Loucy (cell line): ENCODE measurements at regions not wholly inside any gene's neighbourhood (a gene's known extent, or its start where the extent isn't known, plus 50 kb on each side); places are given as distances from the start of the nearest gene placed in this dataset.

ENCODE experiments used
- H2AFZ ChIP-seq: fragments of 200-600 bp; sonication (generic); 2 replicates; pipeline ENCODE4 v1.6.0; 2016; ENCODE audit warnings: antibody characterized with exemption, mild to moderate bottlenecking, low read length, moderate library complexity
- H3F3A ChIP-seq: fragments of 200-600 bp; 2 replicates; pipeline ENCODE4 v1.6.0; 2016; ENCODE audit warnings: antibody characterized with exemption, low read depth, mild to moderate bottlenecking
- H3K27me3 ChIP-seq: fragments of 200-600 bp; sonication (generic); 2 replicates; pipeline ENCODE4 v1.6.1; 2014; ENCODE audit warnings: low read length, mild to moderate bottlenecking; ENCODE audit not compliant: insufficient read depth, poor library complexity, severe bottlenecking
- H3K36me3 ChIP-seq: fragments of 200-600 bp; sonication (generic); 2 replicates; pipeline ENCODE4 v1.6.1; 2016; ENCODE audit warnings: low read length; ENCODE audit not compliant: insufficient read depth
- H3K4me1 ChIP-seq: fragments of 200-600 bp; sonication (generic); 2 replicates; pipeline ENCODE4 v1.5.1; 2014; ENCODE audit warnings: low read length, mild to moderate bottlenecking; ENCODE audit not compliant: insufficient read depth, poor library complexity, severe bottlenecking
- H3K4me2 ChIP-seq: fragments of 200-600 bp; sonication (generic); 2 replicates; pipeline ENCODE4 v1.6.0; 2014; ENCODE audit warnings: antibody characterized with exemption, low read length, low read depth, mild to moderate bottlenecking; ENCODE audit not compliant: poor library complexity, severe bottlenecking
- H3K4me3 ChIP-seq: fragments of 200-600 bp; sonication (generic); 2 replicates; pipeline ENCODE4 v1.5.1; 2014; ENCODE audit warnings: low read length, mild to moderate bottlenecking, mixed read lengths; ENCODE audit not compliant: poor library complexity, severe bottlenecking
- H3K79me2 ChIP-seq: fragments of 200-600 bp; sonication (generic); 2 replicates; pipeline ENCODE4 v1.6.1; 2014; ENCODE audit warnings: low read length; ENCODE audit not compliant: insufficient read depth
- H3K9ac ChIP-seq: fragments of 200-600 bp; sonication (generic); 2 replicates; pipeline ENCODE4 v1.6.0; 2014; ENCODE audit warnings: mild to moderate bottlenecking, low read depth, low read length, moderate library complexity; ENCODE audit not compliant: poor library complexity, severe bottlenecking
- H3K9me2 ChIP-seq: fragments of 200-600 bp; sonication (generic); replicated peaks from 2 replicates; pipeline ENCODE4 v1.6.1; 2016; ENCODE audit warnings: low read depth, low read length, mixed read lengths
- H3K9me3 ChIP-seq: fragments of 200-600 bp; sonication (generic); 2 replicates; pipeline ENCODE4 v1.6.1; 2014; ENCODE audit warnings: mild to moderate bottlenecking, antibody characterized with exemption, low read length, low read depth; ENCODE audit not compliant: insufficient read depth
- H4K20me1 ChIP-seq: fragments of 200-600 bp; sonication (generic); 2 replicates; pipeline ENCODE4 v1.6.0; 2014; ENCODE audit warnings: antibody characterized with exemption, low read length, mild to moderate bottlenecking; ENCODE audit not compliant: insufficient read depth, poor library complexity, severe bottlenecking
- EZH2phosphoT487 ChIP-seq: fragments of 200-600 bp; IDR thresholded peaks from 2 replicates; pipeline ENCODE4 v1.6.1; 2018; ENCODE audit warnings: antibody characterized with exemption, mild to moderate bottlenecking, moderate library complexity, borderline replicate concordance
- TF ChIP-seq, protein P1 (sequence below): fragments of 200-600 bp; sonication (generic); conservative IDR thresholded peaks from 2 replicates; pipeline ENCODE4 v1.5.1; 2014; ENCODE audit warnings: mild to moderate bottlenecking, antibody characterized with exemption, low read length

- Histone ChIP-seq H2AFZ (no peak overlapping the region), H3F3A (no peaks in the 10 kb centered on the region), H3K9ac (no peak overlapping the region), H3K9me2 (no peaks in the 10 kb centered on the region), H4K20me1 (no peaks in the 10 kb centered on the region), H3K36me3 (no peaks in the 10 kb centered on the region), H3K4me1 (peaks cover 7% of the 10 kb centered on the region), H3K27me3 (no peaks in the 10 kb centered on the region), H3K4me2 (no peak overlapping the region), H3K79me2 (no peaks in the 10 kb centered on the region), H3K4me3 (no peak overlapping the region), H3K9me3 (no peaks in the 10 kb centered on the region)
- TF ChIP-seq EZH2phosphoT487, result no peak
- TF ChIP-seq, protein P1, sequence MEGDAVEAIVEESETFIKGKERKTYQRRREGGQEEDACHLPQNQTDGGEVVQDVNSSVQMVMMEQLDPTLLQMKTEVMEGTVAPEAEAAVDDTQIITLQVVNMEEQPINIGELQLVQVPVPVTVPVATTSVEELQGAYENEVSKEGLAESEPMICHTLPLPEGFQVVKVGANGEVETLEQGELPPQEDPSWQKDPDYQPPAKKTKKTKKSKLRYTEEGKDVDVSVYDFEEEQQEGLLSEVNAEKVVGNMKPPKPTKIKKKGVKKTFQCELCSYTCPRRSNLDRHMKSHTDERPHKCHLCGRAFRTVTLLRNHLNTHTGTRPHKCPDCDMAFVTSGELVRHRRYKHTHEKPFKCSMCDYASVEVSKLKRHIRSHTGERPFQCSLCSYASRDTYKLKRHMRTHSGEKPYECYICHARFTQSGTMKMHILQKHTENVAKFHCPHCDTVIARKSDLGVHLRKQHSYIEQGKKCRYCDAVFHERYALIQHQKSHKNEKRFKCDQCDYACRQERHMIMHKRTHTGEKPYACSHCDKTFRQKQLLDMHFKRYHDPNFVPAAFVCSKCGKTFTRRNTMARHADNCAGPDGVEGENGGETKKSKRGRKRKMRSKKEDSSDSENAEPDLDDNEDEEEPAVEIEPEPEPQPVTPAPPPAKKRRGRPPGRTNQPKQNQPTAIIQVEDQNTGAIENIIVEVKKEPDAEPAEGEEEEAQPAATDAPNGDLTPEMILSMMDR, result no peak
These were observed 167.1 kb upstream of the TRIB2 start for GRCh38 chr2:12549641-12550040.

GRCh38 chr2:12552092-12552491, 164.6 kb upstream of the TRIB2 start:
- Histone ChIP-seq H3K9ac (no peak overlapping the region), H3K9me2 (no peaks in the 10 kb centered on the region), H3F3A (no peaks in the 10 kb centered on the region), H4K20me1 (no peaks in the 10 kb centered on the region), H3K9me3 (no peaks in the 10 kb centered on the region), H3K27me3 (no peaks in the 10 kb centered on the region), H3K79me2 (no peaks in the 10 kb centered on the region), H2AFZ (no peak overlapping the region), H3K4me1 (peaks cover 30% of the 10 kb centered on the region), H3K36me3 (no peaks in the 10 kb centered on the region), H3K4me2 (no peak overlapping the region), H3K4me3 (no peak overlapping the region)
- TF ChIP-seq EZH2phosphoT487, result no peak
- TF ChIP-seq, protein P1, result no peak

DNA sequence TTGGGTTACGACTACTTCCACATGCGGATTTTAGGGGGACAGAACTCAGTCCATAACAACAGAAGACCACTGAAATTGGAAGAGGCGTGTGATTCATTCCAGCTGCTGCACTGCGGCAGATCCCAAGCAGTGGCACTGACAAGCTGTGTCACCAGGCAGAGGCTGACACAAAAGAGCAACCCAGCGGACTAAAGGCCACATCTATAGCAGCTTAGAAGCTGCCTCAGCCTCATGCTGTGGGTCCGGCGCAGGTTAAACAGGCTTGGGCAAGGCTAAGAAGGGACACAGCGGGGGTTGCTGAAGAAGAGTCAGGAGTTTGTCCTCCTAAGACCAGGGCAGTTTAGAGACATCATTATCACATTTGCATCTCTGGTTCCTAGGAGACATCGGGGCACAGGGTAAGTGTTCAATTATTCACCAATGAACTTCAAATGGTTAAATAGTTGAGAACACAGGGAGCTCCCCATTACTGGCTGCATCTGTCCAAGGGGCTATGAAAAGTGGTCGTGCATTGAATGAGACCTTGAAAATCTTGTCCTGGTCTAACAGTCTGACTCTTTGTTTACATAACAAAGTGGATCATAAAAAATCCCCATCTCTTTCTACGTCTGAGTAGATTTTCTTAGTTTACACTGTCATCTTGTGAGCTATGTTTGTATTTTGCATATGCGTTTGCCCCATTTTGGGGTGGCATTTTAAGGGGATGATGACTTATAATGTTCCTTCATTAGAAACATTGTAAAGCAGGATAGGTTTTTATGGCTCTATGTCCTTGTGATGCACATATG, 162.3 kb upstream of the TRIB2 start:
- peak overlapping the region; percentile 36 for H3K9ac ChIP-seq

More for the DNA sequence above, 162.3 kb upstream of the TRIB2 start:
- Histone ChIP-seq H2AFZ (peak overlapping the region; percentile 82), H3K4me3 (no peak overlapping the region), H4K20me1 (no peaks in the 10 kb centered on the region), H3K4me1 (peaks cover 32% of the 10 kb centered on the region), H3K9me3 (no peaks in the 10 kb centered on the region), H3K79me2 (no peaks in the 10 kb centered on the region), H3K4me2 (peak overlapping the region; percentile 49), H3K36me3 (no peaks in the 10 kb centered on the region), H3K27me3 (no peaks in the 10 kb centered on the region), H3K9me2 (no peaks in the 10 kb centered on the region), H3F3A (no peaks in the 10 kb centered on the region)
- no peak for TF ChIP-seq EZH2phosphoT487
- TF ChIP-seq, protein P1, result no peak
